HT1080 (cell line): ENCODE measurements at regions not wholly inside any gene's neighbourhood (a gene's known extent, or its start where the extent isn't known, plus 50 kb on each side); places are given as distances from the start of the nearest gene placed in this dataset.

Experiments used
- DNase-seq: peaks from one replicate; pipeline ENCODE4 v3.0.0-alpha.2; 2015; ENCODE audit warnings: low read depth

- DNase-seq = no peak
Observed at GRCh38 chr21:16071761-16072160, 342.0 kb downstream of the USP25 start.

GRCh38 chr21:16072221-16072620, 342.4 kb downstream of the USP25 start:
- DNase-seq = no peak

GRCh38 chr21:16072737-16073136, 343.0 kb downstream of the USP25 start:
- DNase-seq = no peak

GRCh38 chr21:16073586-16073985, 343.8 kb downstream of the USP25 start:
- DNase-seq = no peak

- no peak for DNase-seq
Observed at GRCh38 chr21:16074950-16075489, 345.2 kb downstream of the USP25 start.

GRCh38 chr21:16075649-16076282, 346.0 kb downstream of the USP25 start:
- no peak for DNase-seq

GRCh38 chr21:16076465-16076864, 346.7 kb downstream of the USP25 start:
- no peak for DNase-seq

GRCh38 chr21:16078382-16078781, 348.6 kb downstream of the USP25 start:
- no peak for DNase-seq

- DNase-seq = no peak
Observed at GRCh38 chr21:16079830-16080229, 350.0 kb downstream of the USP25 start.

- no peak for DNase-seq
Observed at GRCh38 chr21:16081304-16081703, 351.5 kb downstream of the USP25 start.

- DNase-seq = peak; percentile 4
Observed at GRCh38 chr21:16082038-16082816, 352.4 kb downstream of the USP25 start.

- DNase-seq = peak; percentile 18
Observed at GRCh38 chr21:16084776-16085364, 355.1 kb downstream of the USP25 start.

GRCh38 chr21:16085421-16085820, 355.6 kb downstream of the USP25 start:
- DNase-seq = no peak

GRCh38 chr21:16086121-16086520, 356.3 kb downstream of the USP25 start:
- no peak for DNase-seq

- no peak for DNase-seq
Observed at GRCh38 chr21:16086936-16087335, 357.2 kb downstream of the USP25 start.

- no peak for DNase-seq
Observed at GRCh38 chr21:16087523-16087922, 357.7 kb downstream of the USP25 start.

- DNase-seq = no peak
Observed at GRCh38 chr21:16088056-16088455, 358.3 kb downstream of the USP25 start.

- DNase-seq = no peak
Observed at GRCh38 chr21:16095005-16095404, 365.2 kb downstream of the USP25 start.

- no peak for DNase-seq
Observed at GRCh38 chr21:16096988-16097387, 367.2 kb downstream of the USP25 start.

- no peak for DNase-seq
Observed at GRCh38 chr21:16102113-16102512, 372.3 kb downstream of the USP25 start.

- DNase-seq = no peak
Observed at GRCh38 chr21:16108561-16109075, 378.8 kb downstream of the USP25 start.

GRCh38 chr21:16113052-16113715, 383.4 kb downstream of the USP25 start:
- DNase-seq = no peak
